Activated gamma-delta T cell treated with anti-CD3 and anti-CD28 coated beads, Interleukin-2, amount 50 U/mL, for 16 hours (primary cell): ENCODE measurements at regions not wholly inside any gene's neighbourhood (a gene's known extent, or its start where the extent isn't known, plus 50 kb on each side); places are given as distances from the start of the nearest gene placed in this dataset.

Experiments
- DNase-seq: peaks from one replicate; pipeline ENCODE4 v3.0.0-alpha.2; 2020; ENCODE audit warnings: low read depth

GRCh38 chr18:67380867-67381266 is 135.7 kb downstream of the DSEL start:
- DNase-seq, result no peak

GRCh38 chr18:67379981-67380380 is 136.5 kb downstream of the DSEL start:
- no peak for DNase-seq

- DNase-seq, result no peak
These were observed 140.1 kb downstream of the DSEL start for GRCh38 chr18:67376372-67376771.

- no peak for DNase-seq
These were observed 142.9 kb downstream of the DSEL start for GRCh38 chr18:67373636-67374035.

GRCh38 chr18:67367540-67367939 is 149.0 kb downstream of the DSEL start:
- DNase-seq, result no peak

GRCh38 chr18:67363694-67364093 is 152.8 kb downstream of the DSEL start:
- no peak for DNase-seq

- DNase-seq, result no peak
These were observed 153.6 kb downstream of the DSEL start for GRCh38 chr18:67362906-67363305.

- DNase-seq, result no peak
These were observed 156.4 kb downstream of the DSEL start for GRCh38 chr18:67359873-67360838.

- no peak for DNase-seq
These were observed 157.6 kb downstream of the DSEL start for GRCh38 chr18:67358947-67359346.

- no peak for DNase-seq
These were observed 161.8 kb downstream of the DSEL start for GRCh38 chr18:67354692-67355091.

- DNase-seq, result no peak
These were observed 162.4 kb downstream of the DSEL start for GRCh38 chr18:67354091-67354490.

- DNase-seq, result no peak
These were observed 169.1 kb downstream of the DSEL start for GRCh38 chr18:67347438-67347837.

GRCh38 chr18:67342159-67342558 is 174.4 kb downstream of the DSEL start:
- DNase-seq, result no peak

- no peak for DNase-seq
These were observed 178.8 kb downstream of the DSEL start for GRCh38 chr18:67337696-67338095.

- no peak for DNase-seq
These were observed 184.7 kb downstream of the DSEL start for GRCh38 chr18:67331857-67332256.

- DNase-seq, result no peak
These were observed 197.4 kb downstream of the DSEL start for GRCh38 chr18:67319109-67319508.

GRCh38 chr18:67318651-67319050 is 197.9 kb downstream of the DSEL start:
- no peak for DNase-seq

GRCh38 chr18:67310826-67311225 is 205.7 kb downstream of the DSEL start:
- no peak for DNase-seq

- DNase-seq, result no peak
These were observed 207.7 kb downstream of the DSEL start for GRCh38 chr18:67308819-67309218.

- no peak for DNase-seq
These were observed 211.1 kb downstream of the DSEL start for GRCh38 chr18:67305466-67305865.

GRCh38 chr18:67302043-67302442 is 214.5 kb downstream of the DSEL start:
- DNase-seq, result no peak

- DNase-seq, result no peak
These were observed 214.9 kb downstream of the DSEL start for GRCh38 chr18:67301592-67301991.

GRCh38 chr18:67300498-67300897 is 216.0 kb downstream of the DSEL start:
- DNase-seq, result no peak

GRCh38 chr18:67292814-67293213 is 223.7 kb downstream of the DSEL start:
- DNase-seq, result no peak
